Cardiac fibroblast (primary cell): ENCODE measurements at regions not wholly inside any gene's neighbourhood (a gene's known extent, or its start where the extent isn't known, plus 50 kb on each side); places are given as distances from the start of the nearest gene placed in this dataset.

Experiments used
- DNase-seq, 2 donors: peaks; one replicate each; pipeline versions ENCODE4 v3.0.0 to v3.0.0-alpha.2; 2010; ENCODE audit warnings: low read depth in 2 of 2
- H3K4me3 ChIP-seq, 2 donors: replicated peaks in 1 of 2; 1 replicate in 1 of 2; 2 replicates in 1 of 2; pipeline ENCODE4 v1.5.1; 2011; ENCODE audit warnings: low read depth in 2 of 2, low read length in 2 of 2, mild to moderate bottlenecking in 2 of 2, moderate library complexity in 1 of 2
- TF ChIP-seq, protein P1 (sequence below): IDR thresholded peaks from one replicate; pipeline ENCODE4 v1.5.1; 2011; ENCODE audit warnings: low read depth, mild to moderate bottlenecking, low read length, inconsistent platforms

DNA sequence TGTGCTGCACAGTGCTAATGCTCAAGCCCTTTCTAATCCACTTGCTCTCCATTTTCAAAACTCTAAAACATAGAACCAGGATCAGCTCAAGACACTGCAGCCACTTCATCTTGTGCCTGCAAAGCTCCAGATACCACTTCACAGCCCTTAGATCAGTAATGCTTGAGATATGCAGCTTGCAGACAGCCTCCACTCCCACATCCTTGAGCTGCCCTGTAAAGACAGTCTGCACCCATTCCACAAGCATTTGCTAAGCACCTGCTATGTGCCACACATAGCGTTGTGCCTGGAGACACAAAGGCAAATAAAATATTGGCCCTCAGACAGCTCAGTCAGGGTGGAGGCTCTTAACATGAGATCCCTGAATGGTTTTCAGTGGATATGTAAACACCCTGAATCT lies 192.5 kb upstream of the SNX19 start:
- TF ChIP-seq, protein P1, sequence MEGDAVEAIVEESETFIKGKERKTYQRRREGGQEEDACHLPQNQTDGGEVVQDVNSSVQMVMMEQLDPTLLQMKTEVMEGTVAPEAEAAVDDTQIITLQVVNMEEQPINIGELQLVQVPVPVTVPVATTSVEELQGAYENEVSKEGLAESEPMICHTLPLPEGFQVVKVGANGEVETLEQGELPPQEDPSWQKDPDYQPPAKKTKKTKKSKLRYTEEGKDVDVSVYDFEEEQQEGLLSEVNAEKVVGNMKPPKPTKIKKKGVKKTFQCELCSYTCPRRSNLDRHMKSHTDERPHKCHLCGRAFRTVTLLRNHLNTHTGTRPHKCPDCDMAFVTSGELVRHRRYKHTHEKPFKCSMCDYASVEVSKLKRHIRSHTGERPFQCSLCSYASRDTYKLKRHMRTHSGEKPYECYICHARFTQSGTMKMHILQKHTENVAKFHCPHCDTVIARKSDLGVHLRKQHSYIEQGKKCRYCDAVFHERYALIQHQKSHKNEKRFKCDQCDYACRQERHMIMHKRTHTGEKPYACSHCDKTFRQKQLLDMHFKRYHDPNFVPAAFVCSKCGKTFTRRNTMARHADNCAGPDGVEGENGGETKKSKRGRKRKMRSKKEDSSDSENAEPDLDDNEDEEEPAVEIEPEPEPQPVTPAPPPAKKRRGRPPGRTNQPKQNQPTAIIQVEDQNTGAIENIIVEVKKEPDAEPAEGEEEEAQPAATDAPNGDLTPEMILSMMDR = no peak
- peak in 1 of 2 donors; percentile 6 for DNase-seq
- no peak overlapping the region for H3K4me3 ChIP-seq

DNA sequence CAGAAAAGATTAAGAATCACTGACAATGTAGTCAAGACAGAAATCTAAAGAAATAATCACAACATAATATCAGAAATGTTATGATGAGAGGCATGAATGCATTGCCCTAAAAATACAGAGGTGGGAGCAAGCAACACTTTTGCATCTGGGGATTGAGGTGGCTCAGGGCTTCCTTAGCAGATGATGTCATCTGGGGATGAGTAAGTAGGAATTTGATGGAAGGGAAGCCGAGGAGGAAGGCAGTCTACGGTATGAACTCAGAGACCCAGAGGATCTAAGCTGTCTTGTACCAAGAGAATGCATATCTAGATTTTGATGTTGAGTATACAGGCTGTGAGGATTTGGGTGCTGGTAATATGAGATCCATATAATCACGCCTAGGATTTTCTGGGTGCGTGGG lies 193.0 kb upstream of the SNX19 start:
- no peak overlapping the region for H3K4me3 ChIP-seq
- DNase-seq = peak in 1 of 2 donors; percentile 27

DNA sequence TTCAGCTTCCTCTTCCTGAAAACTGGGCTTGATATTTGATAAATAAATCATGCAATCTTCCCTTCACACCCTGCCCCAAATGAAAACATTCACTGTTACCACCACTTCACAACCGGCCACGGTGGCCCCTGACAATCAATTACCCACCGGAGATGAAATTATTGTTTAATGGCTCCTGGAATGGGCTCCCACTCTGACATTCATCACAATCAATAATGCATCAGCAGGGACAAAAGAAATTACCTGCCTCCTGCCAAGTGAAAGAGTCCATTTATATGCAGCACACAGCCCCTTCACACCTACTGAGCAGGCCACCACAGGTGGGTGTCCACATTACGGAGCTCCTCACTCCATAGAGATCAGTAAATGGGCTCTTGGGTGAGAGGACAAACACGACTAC lies 193.5 kb upstream of the SNX19 start:
- H3K4me3 ChIP-seq = no peak overlapping the region
- TF ChIP-seq, protein P1 = no peak
- no peak for DNase-seq

More for the DNA sequence above, 193.0 kb upstream of the SNX19 start:
- TF ChIP-seq, protein P1 = no peak

DNA sequence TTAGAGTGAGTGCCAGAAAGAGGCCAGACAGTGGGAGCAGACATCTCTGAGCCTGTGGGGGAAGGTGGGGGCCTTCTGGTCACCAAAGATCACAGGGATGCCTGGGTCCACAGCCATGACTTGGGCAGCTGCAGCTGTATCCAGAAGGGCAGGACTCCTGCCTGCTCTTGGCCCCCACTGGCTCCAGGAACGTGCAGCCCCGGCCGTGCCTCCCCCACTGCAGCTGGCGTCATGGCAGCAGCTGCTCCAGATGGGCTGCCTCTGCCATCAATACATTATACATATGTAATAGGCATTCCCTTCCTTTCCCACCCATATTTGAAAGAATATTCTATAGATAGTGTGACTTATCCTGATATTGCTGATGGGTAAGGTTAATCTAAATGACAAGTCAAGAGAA lies 195.5 kb upstream of the SNX19 start:
- no peak overlapping the region for H3K4me3 ChIP-seq
- TF ChIP-seq, protein P1 = no peak
- no peak for DNase-seq

DNA sequence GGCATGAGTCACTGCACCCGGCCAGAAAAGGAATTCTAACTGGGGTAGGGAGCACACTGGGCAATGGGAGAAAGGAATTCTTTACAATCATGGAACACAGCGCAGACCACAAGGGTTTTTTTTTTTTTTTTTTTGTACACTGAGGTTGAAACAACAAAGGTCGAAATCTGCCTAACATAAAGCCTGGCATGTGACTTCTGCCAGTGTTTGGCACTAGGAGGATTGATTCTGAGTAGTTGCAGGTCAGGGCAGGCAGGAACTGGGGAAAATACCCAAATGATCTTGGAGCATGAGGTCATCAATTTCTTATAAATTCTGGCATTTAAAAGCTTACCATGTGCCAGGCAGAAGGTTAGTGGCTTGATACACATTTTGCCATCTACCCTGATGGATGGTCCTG lies 202.0 kb upstream of the SNX19 start:
- no peak for DNase-seq
- no peak overlapping the region for H3K4me3 ChIP-seq
- TF ChIP-seq, protein P1 = no peak

DNA sequence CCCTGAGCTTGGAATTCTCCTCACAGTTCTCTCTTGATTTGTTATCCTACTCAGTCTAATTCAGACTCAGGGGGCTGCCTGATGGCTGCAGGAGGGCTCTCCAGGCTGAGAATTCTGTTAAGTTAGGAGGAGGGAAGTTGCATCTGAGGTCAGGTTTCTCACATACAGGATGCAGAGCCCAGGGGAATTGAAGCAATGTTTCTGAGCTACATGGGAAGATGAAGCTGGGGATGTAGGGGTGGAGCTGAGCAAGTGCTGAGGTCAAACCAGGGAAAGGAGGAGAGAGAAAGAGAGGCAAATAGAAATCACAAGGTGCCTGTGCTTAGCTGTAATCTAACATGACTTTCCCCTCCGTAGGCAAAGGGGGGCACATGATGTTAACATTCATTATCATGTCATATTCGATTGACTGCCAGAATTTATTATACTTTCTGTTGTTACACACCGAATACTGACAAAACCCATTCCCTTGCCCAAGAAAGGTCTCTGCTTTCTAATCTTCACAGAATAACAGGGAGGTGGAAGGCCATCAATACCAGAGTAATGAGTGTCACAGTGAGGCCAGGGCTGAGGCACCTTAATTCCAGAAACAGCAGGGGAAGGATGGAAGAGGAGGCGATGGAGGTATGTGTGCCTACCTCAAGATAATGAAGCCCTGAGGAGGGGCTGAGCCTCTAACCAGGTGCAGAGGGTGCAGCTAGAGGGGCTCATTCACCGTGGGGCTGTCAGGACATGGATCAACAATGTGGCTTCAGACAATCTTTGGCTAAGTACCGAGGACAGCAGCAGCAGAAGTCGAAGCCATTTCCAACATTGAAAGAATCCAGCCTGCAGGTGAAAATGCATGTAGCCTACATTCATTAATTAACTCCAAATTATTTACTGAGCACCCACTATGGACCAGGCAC lies 205.4 kb upstream of the SNX19 start:
- TF ChIP-seq, protein P1 = no peak
- DNase-seq = no peak
- no peak overlapping the region for H3K4me3 ChIP-seq
